Suprapubic skin (tissue), 3 donors: ENCODE measurements at regions not wholly inside any gene's neighbourhood (a gene's known extent, or its start where the extent isn't known, plus 50 kb on each side); places are given as distances from the start of the nearest gene placed in this dataset.

ENCODE experiments used
- POLR2AphosphoS5 ChIP-seq, 3 donors: sonication (generic); formaldehyde crosslinking; IDR thresholded peaks; one replicate each; pipeline ENCODE4 v1.6.1; 2017; ENCODE audit warnings: antibody characterized with exemption in 3 of 3
- TF ChIP-seq, protein P1 (sequence below), 2 donors: fragments of 200-600 bp in 1 of 2; fragments of 450-650 bp in 1 of 2; sonication (generic) in 1 of 2; IDR thresholded peaks; one replicate each; pipeline ENCODE4 v1.5.1; 2016 to 2019; ENCODE audit warnings: antibody characterized with exemption in 2 of 2, mild to moderate bottlenecking in 1 of 2, moderate library complexity in 1 of 2

DNA sequence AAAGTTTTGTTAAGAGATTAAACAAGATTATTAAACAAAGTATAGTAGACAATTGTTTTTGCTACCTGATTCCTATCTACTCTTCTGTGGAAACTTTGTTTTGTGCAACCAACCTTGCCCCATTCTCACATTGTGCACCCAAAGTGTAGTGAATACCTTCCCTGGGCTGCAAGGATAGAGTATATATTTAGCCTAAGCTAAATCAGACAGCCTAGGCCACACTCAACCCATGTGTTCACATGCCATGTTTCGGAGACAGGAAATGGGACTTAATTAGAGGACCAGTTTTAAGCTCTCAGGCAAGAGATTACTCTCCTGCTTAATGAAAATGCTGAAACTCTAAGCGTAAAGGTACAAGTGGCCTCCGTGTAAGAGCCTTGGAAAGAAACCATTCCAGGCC, 734.9 kb upstream of the USP15 start:
- TF ChIP-seq, protein P1, sequence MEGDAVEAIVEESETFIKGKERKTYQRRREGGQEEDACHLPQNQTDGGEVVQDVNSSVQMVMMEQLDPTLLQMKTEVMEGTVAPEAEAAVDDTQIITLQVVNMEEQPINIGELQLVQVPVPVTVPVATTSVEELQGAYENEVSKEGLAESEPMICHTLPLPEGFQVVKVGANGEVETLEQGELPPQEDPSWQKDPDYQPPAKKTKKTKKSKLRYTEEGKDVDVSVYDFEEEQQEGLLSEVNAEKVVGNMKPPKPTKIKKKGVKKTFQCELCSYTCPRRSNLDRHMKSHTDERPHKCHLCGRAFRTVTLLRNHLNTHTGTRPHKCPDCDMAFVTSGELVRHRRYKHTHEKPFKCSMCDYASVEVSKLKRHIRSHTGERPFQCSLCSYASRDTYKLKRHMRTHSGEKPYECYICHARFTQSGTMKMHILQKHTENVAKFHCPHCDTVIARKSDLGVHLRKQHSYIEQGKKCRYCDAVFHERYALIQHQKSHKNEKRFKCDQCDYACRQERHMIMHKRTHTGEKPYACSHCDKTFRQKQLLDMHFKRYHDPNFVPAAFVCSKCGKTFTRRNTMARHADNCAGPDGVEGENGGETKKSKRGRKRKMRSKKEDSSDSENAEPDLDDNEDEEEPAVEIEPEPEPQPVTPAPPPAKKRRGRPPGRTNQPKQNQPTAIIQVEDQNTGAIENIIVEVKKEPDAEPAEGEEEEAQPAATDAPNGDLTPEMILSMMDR (IDR thresholded peaks at IDR 0.05): no peak
- no peak for TF ChIP-seq POLR2AphosphoS5 (IDR thresholded peaks at IDR 0.05)
